ENCODE measurements at regions not wholly inside any gene's neighbourhood (a gene's known extent, or its start where the extent isn't known, plus 50 kb on each side); places are given as distances from the start of the nearest gene placed in this dataset.

DNA sequence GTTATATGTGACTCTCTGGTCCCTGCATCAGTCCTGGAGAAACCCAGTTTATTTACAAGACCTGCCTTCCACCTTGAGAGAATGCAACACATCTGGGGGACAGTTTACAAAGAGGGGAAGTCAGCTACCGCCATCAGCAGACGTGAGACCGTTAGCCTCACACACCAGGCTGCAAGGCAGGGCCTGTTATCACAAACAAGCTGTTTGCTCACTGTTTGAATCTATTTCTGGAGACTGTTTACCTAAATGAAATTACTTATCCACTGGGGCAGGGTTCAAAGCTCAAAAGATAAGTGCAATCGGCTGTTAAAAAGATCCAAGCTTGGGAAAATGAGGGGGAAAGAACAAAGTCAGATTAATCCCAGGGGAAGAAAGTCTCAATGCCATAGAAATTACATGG, 134.4 kb downstream of the ZNF281 start (continued):
- TF ChIP-seq, protein P1, sequence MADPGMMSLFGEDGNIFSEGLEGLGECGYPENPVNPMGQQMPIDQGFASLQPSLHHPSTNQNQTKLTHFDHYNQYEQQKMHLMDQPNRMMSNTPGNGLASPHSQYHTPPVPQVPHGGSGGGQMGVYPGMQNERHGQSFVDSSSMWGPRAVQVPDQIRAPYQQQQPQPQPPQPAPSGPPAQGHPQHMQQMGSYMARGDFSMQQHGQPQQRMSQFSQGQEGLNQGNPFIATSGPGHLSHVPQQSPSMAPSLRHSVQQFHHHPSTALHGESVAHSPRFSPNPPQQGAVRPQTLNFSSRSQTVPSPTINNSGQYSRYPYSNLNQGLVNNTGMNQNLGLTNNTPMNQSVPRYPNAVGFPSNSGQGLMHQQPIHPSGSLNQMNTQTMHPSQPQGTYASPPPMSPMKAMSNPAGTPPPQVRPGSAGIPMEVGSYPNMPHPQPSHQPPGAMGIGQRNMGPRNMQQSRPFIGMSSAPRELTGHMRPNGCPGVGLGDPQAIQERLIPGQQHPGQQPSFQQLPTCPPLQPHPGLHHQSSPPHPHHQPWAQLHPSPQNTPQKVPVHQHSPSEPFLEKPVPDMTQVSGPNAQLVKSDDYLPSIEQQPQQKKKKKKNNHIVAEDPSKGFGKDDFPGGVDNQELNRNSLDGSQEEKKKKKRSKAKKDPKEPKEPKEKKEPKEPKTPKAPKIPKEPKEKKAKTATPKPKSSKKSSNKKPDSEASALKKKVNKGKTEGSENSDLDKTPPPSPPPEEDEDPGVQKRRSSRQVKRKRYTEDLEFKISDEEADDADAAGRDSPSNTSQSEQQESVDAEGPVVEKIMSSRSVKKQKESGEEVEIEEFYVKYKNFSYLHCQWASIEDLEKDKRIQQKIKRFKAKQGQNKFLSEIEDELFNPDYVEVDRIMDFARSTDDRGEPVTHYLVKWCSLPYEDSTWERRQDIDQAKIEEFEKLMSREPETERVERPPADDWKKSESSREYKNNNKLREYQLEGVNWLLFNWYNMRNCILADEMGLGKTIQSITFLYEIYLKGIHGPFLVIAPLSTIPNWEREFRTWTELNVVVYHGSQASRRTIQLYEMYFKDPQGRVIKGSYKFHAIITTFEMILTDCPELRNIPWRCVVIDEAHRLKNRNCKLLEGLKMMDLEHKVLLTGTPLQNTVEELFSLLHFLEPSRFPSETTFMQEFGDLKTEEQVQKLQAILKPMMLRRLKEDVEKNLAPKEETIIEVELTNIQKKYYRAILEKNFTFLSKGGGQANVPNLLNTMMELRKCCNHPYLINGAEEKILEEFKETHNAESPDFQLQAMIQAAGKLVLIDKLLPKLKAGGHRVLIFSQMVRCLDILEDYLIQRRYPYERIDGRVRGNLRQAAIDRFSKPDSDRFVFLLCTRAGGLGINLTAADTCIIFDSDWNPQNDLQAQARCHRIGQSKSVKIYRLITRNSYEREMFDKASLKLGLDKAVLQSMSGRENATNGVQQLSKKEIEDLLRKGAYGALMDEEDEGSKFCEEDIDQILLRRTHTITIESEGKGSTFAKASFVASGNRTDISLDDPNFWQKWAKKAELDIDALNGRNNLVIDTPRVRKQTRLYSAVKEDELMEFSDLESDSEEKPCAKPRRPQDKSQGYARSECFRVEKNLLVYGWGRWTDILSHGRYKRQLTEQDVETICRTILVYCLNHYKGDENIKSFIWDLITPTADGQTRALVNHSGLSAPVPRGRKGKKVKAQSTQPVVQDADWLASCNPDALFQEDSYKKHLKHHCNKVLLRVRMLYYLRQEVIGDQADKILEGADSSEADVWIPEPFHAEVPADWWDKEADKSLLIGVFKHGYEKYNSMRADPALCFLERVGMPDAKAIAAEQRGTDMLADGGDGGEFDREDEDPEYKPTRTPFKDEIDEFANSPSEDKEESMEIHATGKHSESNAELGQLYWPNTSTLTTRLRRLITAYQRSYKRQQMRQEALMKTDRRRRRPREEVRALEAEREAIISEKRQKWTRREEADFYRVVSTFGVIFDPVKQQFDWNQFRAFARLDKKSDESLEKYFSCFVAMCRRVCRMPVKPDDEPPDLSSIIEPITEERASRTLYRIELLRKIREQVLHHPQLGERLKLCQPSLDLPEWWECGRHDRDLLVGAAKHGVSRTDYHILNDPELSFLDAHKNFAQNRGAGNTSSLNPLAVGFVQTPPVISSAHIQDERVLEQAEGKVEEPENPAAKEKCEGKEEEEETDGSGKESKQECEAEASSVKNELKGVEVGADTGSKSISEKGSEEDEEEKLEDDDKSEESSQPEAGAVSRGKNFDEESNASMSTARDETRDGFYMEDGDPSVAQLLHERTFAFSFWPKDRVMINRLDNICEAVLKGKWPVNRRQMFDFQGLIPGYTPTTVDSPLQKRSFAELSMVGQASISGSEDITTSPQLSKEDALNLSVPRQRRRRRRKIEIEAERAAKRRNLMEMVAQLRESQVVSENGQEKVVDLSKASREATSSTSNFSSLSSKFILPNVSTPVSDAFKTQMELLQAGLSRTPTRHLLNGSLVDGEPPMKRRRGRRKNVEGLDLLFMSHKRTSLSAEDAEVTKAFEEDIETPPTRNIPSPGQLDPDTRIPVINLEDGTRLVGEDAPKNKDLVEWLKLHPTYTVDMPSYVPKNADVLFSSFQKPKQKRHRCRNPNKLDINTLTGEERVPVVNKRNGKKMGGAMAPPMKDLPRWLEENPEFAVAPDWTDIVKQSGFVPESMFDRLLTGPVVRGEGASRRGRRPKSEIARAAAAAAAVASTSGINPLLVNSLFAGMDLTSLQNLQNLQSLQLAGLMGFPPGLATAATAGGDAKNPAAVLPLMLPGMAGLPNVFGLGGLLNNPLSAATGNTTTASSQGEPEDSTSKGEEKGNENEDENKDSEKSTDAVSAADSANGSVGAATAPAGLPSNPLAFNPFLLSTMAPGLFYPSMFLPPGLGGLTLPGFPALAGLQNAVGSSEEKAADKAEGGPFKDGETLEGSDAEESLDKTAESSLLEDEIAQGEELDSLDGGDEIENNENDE (IDR thresholded peaks at IDR 0.05; ENCODE audit: insufficient replicate concordance, low read length): no peak
- TF ChIP-seq, protein P2, sequence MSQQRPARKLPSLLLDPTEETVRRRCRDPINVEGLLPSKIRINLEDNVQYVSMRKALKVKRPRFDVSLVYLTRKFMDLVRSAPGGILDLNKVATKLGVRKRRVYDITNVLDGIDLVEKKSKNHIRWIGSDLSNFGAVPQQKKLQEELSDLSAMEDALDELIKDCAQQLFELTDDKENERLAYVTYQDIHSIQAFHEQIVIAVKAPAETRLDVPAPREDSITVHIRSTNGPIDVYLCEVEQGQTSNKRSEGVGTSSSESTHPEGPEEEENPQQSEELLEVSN (IDR thresholded peaks at IDR 0.05): no peak
- no peak for TF ChIP-seq JUND (IDR thresholded peaks at IDR 0.05; ENCODE audit: low read length)

Measured in H1 (cell line).